Activated CD8-positive, alpha-beta T cell treated with anti-CD3 and anti-CD28 coated beads for 36 hours (primary cell): ENCODE measurements at regions not wholly inside any gene's neighbourhood (a gene's known extent, or its start where the extent isn't known, plus 50 kb on each side); places are given as distances from the start of the nearest gene placed in this dataset.

Source experiments
- ATAC-seq: fragments of 200-7000 bp; cut with Tn5 transposase; one replicate; pipeline ENCODE4 v1.10.0; 2021; ENCODE audit warnings: mild to moderate bottlenecking, moderate library complexity
- CTCF ChIA-PET: fragments of 350-600 bp; sonication (Branson Sonifier 250); formaldehyde crosslinking; loops from one replicate; lab custom pipeline; 2021; ENCODE audit warnings: antibody characterized with exemption; lab: Charles Lee
- POLR2A ChIA-PET: fragments of 350-600 bp; sonication (Branson Sonifier 250); formaldehyde crosslinking; loops from one replicate; lab custom pipeline; 2021; ENCODE audit warnings: antibody characterized with exemption; lab: Charles Lee
- DNase-seq: peaks from one replicate; pipeline ENCODE4 v3.0.0-alpha.2; 2020
- H3K27ac Mint-ChIP-seq: one replicate; pipeline ENCODE4 v1.8.0; 2021; ENCODE audit warnings: mild to moderate bottlenecking, mixed read lengths
- H3K27me3 Mint-ChIP-seq: one replicate; pipeline ENCODE4 v1.8.0; 2021; ENCODE audit warnings: mixed read lengths
- H3K36me3 Mint-ChIP-seq: one replicate; pipeline ENCODE4 v1.8.0; 2021; ENCODE audit warnings: low read depth, mixed read lengths
- H3K4me1 Mint-ChIP-seq: one replicate; pipeline ENCODE4 v1.8.0; 2021; ENCODE audit warnings: low read depth, mixed read lengths
- H3K4me3 Mint-ChIP-seq: one replicate; pipeline ENCODE4 v1.8.0; 2021; ENCODE audit warnings: mild to moderate bottlenecking, moderate library complexity, mixed read lengths
- H3K9me3 Mint-ChIP-seq: one replicate; pipeline ENCODE4 v1.8.0; 2021; ENCODE audit warnings: mixed read lengths
- CTCF ChIP-seq: fragments of 200-600 bp; IDR thresholded peaks from one replicate; pipeline ENCODE4 v1.8.0; 2022; ENCODE audit warnings: antibody characterized with exemption, mild to moderate bottlenecking
- intact Hi-C: fragments of 100-400 bp; cut with micrococcal nuclease; formaldehyde crosslinking; loops from one replicate; pipeline ENCODE4 v1.10.0; 2022

- no peaks in the 10 kb centered on the region for H3K36me3 Mint-ChIP-seq
- POLR2A ChIA-PET = no interaction called here
- DNase-seq (no peak), ATAC-seq (no peak)
- no peak overlapping the region for H3K4me3 Mint-ChIP-seq
- no peaks in the 10 kb centered on the region for H3K4me1 Mint-ChIP-seq
- intact Hi-C loops = no loop called here
- no peak overlapping the region for H3K27ac Mint-ChIP-seq
- CTCF ChIA-PET = no interaction called here
- TF ChIP-seq CTCF = no peak
- H3K27me3 Mint-ChIP-seq = no peaks in the 10 kb centered on the region
- H3K9me3 Mint-ChIP-seq = no peaks in the 10 kb centered on the region
These were observed 116.5 kb upstream of the MTNR1B start for GRCh38 chr11:92852946-92853345.

- no peaks in the 10 kb centered on the region for H3K9me3 Mint-ChIP-seq
- H3K4me1 Mint-ChIP-seq = no peaks in the 10 kb centered on the region
- ChIA-PET CTCF (interaction anchor here (0.6 kb wide), 1 partner anchor 200 kb away, joined by 4 read pairs; no protein-coding TSS in a partner anchor), POLR2A (no interaction called here)
- no peak overlapping the region for H3K4me3 Mint-ChIP-seq
- H3K27me3 Mint-ChIP-seq = no peaks in the 10 kb centered on the region
- intact Hi-C loops = no loop called here
- no peak for TF ChIP-seq CTCF
- no peak for ATAC-seq
- no peak overlapping the region for H3K27ac Mint-ChIP-seq
- no peak for DNase-seq
- H3K36me3 Mint-ChIP-seq = no peaks in the 10 kb centered on the region
These were observed 115.3 kb upstream of the MTNR1B start for GRCh38 chr11:92854162-92854561.

- CTCF ChIA-PET = no interaction called here
- intact Hi-C loops = no loop called here
- no peaks in the 10 kb centered on the region for H3K4me1 Mint-ChIP-seq
- H3K4me3 Mint-ChIP-seq = no peak overlapping the region
- DNase-seq (no peak), ATAC-seq (no peak)
- POLR2A ChIA-PET = no interaction called here
- no peaks in the 10 kb centered on the region for H3K27me3 Mint-ChIP-seq
- no peaks in the 10 kb centered on the region for H3K9me3 Mint-ChIP-seq
- no peaks in the 10 kb centered on the region for H3K36me3 Mint-ChIP-seq
- no peak for TF ChIP-seq CTCF
- no peak overlapping the region for H3K27ac Mint-ChIP-seq
These were observed 114.5 kb upstream of the MTNR1B start for GRCh38 chr11:92854952-92855351.

- no peak for TF ChIP-seq CTCF
- Mint-ChIP-seq H3K27me3 (no peaks in the 10 kb centered on the region), H3K27ac (no peak overlapping the region), H3K4me1 (no peaks in the 10 kb centered on the region), H3K9me3 (no peaks in the 10 kb centered on the region), H3K36me3 (no peaks in the 10 kb centered on the region), H3K4me3 (no peak overlapping the region)
- ATAC-seq (no peak), DNase-seq (no peak)
- CTCF ChIA-PET = no interaction called here
- intact Hi-C loops = no loop called here
- POLR2A ChIA-PET = no interaction called here
These were observed 113.6 kb upstream of the MTNR1B start for GRCh38 chr11:92855607-92856405.

- Mint-ChIP-seq H3K4me1 (no peaks in the 10 kb centered on the region), H3K27me3 (no peaks in the 10 kb centered on the region), H3K36me3 (no peaks in the 10 kb centered on the region), H3K27ac (no peak overlapping the region), H3K9me3 (no peaks in the 10 kb centered on the region), H3K4me3 (no peak overlapping the region)
- POLR2A ChIA-PET = no interaction called here
- DNase-seq = no peak
- no peak for TF ChIP-seq CTCF
- ATAC-seq = no peak
- intact Hi-C loops = no loop called here
- CTCF ChIA-PET = no interaction called here
These were observed 112.0 kb upstream of the MTNR1B start for GRCh38 chr11:92857407-92857806.
